DND-41 (cell line): ENCODE measurements at regions not wholly inside any gene's neighbourhood (a gene's known extent, or its start where the extent isn't known, plus 50 kb on each side); places are given as distances from the start of the nearest gene placed in this dataset.
"Not testable (repeated sequence)": the region's sequence is repeated elsewhere in the genome, so short reads cannot be mapped to it uniquely, and the experiment has no call there.

Experiments
- ATAC-seq: fragments of 200-7000 bp; cut with Tn5 transposase; 3 replicates; pipeline ENCODE4 v1.9.1; 2021; ENCODE audit warnings: low read depth; ENCODE audit not compliant: insufficient read depth
- DNase-seq: peaks from one replicate; pipeline ENCODE4 v3.0.0-alpha.2; 2020
- H2AFZ ChIP-seq: 2 replicates; pipeline ENCODE4 v1.6.0; 2012; ENCODE audit warnings: low read depth, low read length
- H3K27ac ChIP-seq: 2 replicates; pipeline ENCODE4 v1.5.1; 2012; ENCODE audit warnings: low read length, inconsistent platforms
- H3K27me3 ChIP-seq: fragments of 200-600 bp; sonication (generic); 2 replicates; pipeline ENCODE4 v1.6.0; 2012; ENCODE audit warnings: low read length, mild to moderate bottlenecking, inconsistent platforms; ENCODE audit not compliant: insufficient read depth, poor library complexity
- H3K36me3 ChIP-seq: 2 replicates; pipeline ENCODE4 v1.5.1; 2012; ENCODE audit warnings: low read length, inconsistent platforms; ENCODE audit not compliant: insufficient read depth
- H3K4me1 ChIP-seq: 2 replicates; pipeline ENCODE4 v1.5.1; 2012; ENCODE audit warnings: mild to moderate bottlenecking, low read length; ENCODE audit not compliant: insufficient read depth
- H3K4me2 ChIP-seq: 2 replicates; pipeline ENCODE4 v1.6.0; 2012; ENCODE audit warnings: mild to moderate bottlenecking, moderate library complexity, low read length, inconsistent platforms; ENCODE audit not compliant: insufficient read depth
- H3K4me3 ChIP-seq, 2 experiments: fragments of 200-600 bp in 1 of 2; shearing (Covaris generic) in 1 of 2; 2 replicates each; pipeline ENCODE4 v1.5.1; 2012 to 2016; ENCODE audit warnings: inconsistent platforms in 2 of 2, low read length in 2 of 2, mild to moderate bottlenecking in 2 of 2, low read depth in 1 of 2, moderate library complexity in 1 of 2
- H3K79me2 ChIP-seq: 2 replicates; pipeline ENCODE4 v1.6.0; 2012; ENCODE audit warnings: low read length, inconsistent platforms; ENCODE audit not compliant: insufficient read depth
- H3K9ac ChIP-seq: 2 replicates; pipeline ENCODE4 v1.6.0; 2012; ENCODE audit warnings: low read depth, mild to moderate bottlenecking, inconsistent platforms, low read length, moderate library complexity
- H3K9me3 ChIP-seq: 2 replicates; pipeline ENCODE4 v1.5.1; 2012; ENCODE audit warnings: low read length, moderate library complexity, mild to moderate bottlenecking, inconsistent platforms; ENCODE audit not compliant: insufficient read depth, severe bottlenecking
- H4K20me1 ChIP-seq: 2 replicates; pipeline ENCODE4 v1.6.0; 2012; ENCODE audit warnings: low read length; ENCODE audit not compliant: insufficient read depth
- EZH2 ChIP-seq: IDR thresholded peaks from 3 replicates; pipeline ENCODE4 v1.6.1; 2012; ENCODE audit warnings: borderline replicate concordance, low read depth, mild to moderate bottlenecking, moderate library complexity, low read length, inconsistent platforms; ENCODE audit not compliant: severe bottlenecking
- TF ChIP-seq, protein P1 (sequence below): IDR thresholded peaks from 2 replicates; pipeline ENCODE4 v1.5.1; 2012; ENCODE audit warnings: borderline replicate concordance, low read length, moderate library complexity, mild to moderate bottlenecking; ENCODE audit not compliant: poor library complexity, severe bottlenecking; ENCODE audit errors: extremely low read depth

- Histone ChIP-seq H2AFZ (no peak overlapping the region), H3K9ac (no peak overlapping the region), H3K4me2 (no peak overlapping the region), H3K27ac (no peak overlapping the region), H3K4me3 (no peak overlapping the region), H4K20me1 (no peaks in the 10 kb centered on the region), H3K4me1 (no peaks in the 10 kb centered on the region), H3K9me3 (no peaks in the 10 kb centered on the region), H3K36me3 (no peaks in the 10 kb centered on the region), H3K27me3 (no peaks in the 10 kb centered on the region), H3K79me2 (no peaks in the 10 kb centered on the region)
- DNase-seq, result no peak
- TF ChIP-seq, protein P1, sequence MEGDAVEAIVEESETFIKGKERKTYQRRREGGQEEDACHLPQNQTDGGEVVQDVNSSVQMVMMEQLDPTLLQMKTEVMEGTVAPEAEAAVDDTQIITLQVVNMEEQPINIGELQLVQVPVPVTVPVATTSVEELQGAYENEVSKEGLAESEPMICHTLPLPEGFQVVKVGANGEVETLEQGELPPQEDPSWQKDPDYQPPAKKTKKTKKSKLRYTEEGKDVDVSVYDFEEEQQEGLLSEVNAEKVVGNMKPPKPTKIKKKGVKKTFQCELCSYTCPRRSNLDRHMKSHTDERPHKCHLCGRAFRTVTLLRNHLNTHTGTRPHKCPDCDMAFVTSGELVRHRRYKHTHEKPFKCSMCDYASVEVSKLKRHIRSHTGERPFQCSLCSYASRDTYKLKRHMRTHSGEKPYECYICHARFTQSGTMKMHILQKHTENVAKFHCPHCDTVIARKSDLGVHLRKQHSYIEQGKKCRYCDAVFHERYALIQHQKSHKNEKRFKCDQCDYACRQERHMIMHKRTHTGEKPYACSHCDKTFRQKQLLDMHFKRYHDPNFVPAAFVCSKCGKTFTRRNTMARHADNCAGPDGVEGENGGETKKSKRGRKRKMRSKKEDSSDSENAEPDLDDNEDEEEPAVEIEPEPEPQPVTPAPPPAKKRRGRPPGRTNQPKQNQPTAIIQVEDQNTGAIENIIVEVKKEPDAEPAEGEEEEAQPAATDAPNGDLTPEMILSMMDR, result peak; percentile 16
- no peak for TF ChIP-seq EZH2
- ATAC-seq, result no peak
These were observed 525.4 kb upstream of the HS3ST1 start for GRCh38 chr4:11954093-11954492.

DNA sequence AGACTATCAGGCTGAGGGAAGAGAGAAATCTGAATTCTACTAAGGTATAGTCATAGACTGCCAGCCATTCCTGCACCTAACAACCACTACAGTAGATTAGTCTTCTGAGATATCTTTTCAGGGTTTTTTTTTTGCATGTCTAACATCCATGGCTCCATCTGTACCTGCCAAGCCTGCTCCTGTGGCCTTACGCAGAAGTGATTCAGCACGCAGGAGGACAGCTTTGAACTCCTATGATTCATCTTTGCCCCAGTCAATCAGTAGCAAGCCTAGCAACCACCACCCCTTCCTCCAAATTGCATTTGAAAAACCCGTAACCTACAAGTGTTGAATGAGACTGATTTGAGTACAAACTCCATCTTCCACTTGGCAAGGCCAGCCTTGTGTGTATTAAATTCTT, 520.7 kb upstream of the HS3ST1 start:
- H4K20me1 ChIP-seq, result no peaks in the 10 kb centered on the region
- H3K4me2 ChIP-seq, result no peak overlapping the region
- no peak for ATAC-seq
- H3K79me2 ChIP-seq, result no peaks in the 10 kb centered on the region
- H3K27me3 ChIP-seq, result no peaks in the 10 kb centered on the region
- DNase-seq, result no peak
- H3K4me3 ChIP-seq, result no peak overlapping the region
- no peak for TF ChIP-seq EZH2
- TF ChIP-seq, protein P1, result no peak
- H3K9me3 ChIP-seq, result no peaks in the 10 kb centered on the region
- H2AFZ ChIP-seq, result no peak overlapping the region
- no peak overlapping the region for H3K9ac ChIP-seq
- H3K36me3 ChIP-seq, result no peaks in the 10 kb centered on the region
- H3K27ac ChIP-seq, result no peak overlapping the region
- H3K4me1 ChIP-seq, result no peaks in the 10 kb centered on the region

- not testable (repeated sequence) for H3K27me3 ChIP-seq, H3K79me2 ChIP-seq, H3K4me1 ChIP-seq, H4K20me1 ChIP-seq, H2AFZ ChIP-seq, H3K4me3 ChIP-seq, H3K36me3 ChIP-seq, H3K9me3 ChIP-seq, H3K4me2 ChIP-seq, H3K9ac ChIP-seq, ATAC-seq, DNase-seq, H3K27ac ChIP-seq
These were observed 518.9 kb upstream of the HS3ST1 start for GRCh38 chr4:11947629-11948028.

GRCh38 chr4:11937941-11938340, 509.2 kb upstream of the HS3ST1 start:
- no peak overlapping the region for H3K9ac ChIP-seq
- no peaks in the 10 kb centered on the region for H3K9me3 ChIP-seq
- no peak overlapping the region for H3K27ac ChIP-seq
- H3K4me3 ChIP-seq, result no peak overlapping the region
- H3K27me3 ChIP-seq, result no peaks in the 10 kb centered on the region
- H3K4me1 ChIP-seq, result no peaks in the 10 kb centered on the region
- H4K20me1 ChIP-seq, result no peaks in the 10 kb centered on the region
- H3K36me3 ChIP-seq, result no peaks in the 10 kb centered on the region
- DNase-seq, result no peak
- TF ChIP-seq EZH2, result no peak
- TF ChIP-seq, protein P1, result no peak
- no peak for ATAC-seq
- H2AFZ ChIP-seq, result no peak overlapping the region
- no peaks in the 10 kb centered on the region for H3K79me2 ChIP-seq
- H3K4me2 ChIP-seq, result no peak overlapping the region
